GM21786 (cell line): ENCODE measurements at regions not wholly inside any gene's neighbourhood (a gene's known extent, or its start where the extent isn't known, plus 50 kb on each side); places are given as distances from the start of the nearest gene placed in this dataset.
"Not testable (repeated sequence)": the region's sequence is repeated elsewhere in the genome, so short reads cannot be mapped to it uniquely, and the experiment has no call there.

ENCODE experiments used
- ATAC-seq: cut with Tn5 transposase; IDR thresholded peaks from one replicate; pipeline ENCODE4 v1.9.1; 2021; ENCODE audit not compliant: unreplicated experiment

- ATAC-seq: no peak
These were observed 71.8 kb upstream of the PTPN13 start for GRCh38 chr4:86522349-86522748.

- ATAC-seq: no peak
These were observed 70.8 kb upstream of the PTPN13 start for GRCh38 chr4:86523333-86523732.

GRCh38 chr4:86527713-86528112 lies 66.4 kb upstream of the PTPN13 start:
- not testable (repeated sequence) for ATAC-seq

DNA sequence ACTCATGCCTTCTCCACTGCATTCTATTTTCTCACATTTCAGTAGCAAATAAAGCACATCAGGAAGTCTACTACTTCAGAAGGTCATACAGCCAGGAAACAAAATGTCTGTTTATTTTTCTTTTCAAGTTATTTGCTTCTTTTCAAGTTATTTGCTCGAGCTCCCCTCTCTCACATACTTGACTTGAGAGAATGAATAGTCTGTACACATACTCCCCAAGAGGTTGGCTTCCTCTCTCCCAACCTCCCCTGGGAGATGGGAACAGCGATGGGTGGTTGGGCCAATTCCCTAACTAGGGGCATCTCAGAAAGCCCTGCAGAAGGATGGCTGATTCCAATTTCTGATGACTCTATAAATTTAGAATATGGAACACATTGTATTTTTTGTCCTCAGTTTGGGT lies 64.7 kb upstream of the PTPN13 start:
- ATAC-seq: no peak

DNA sequence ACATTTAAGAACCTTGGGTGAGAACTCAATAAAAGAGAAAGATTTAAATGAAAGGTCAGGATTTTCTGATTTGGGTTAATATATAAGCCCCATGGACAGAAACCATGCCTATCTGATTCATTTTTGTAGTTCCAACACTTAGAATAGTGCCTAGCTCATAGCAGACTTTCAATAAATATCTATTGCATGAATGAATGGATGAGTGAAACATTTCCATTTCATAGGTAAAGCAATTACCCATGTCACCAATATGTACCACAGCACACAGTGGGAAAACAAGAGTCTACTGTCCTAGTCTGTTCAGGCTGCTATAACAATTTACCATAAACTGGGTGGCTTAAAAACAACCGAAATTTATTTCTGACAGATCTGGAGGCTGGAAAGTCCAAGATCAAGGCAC lies 63.9 kb upstream of the PTPN13 start:
- no peak for ATAC-seq

- no peak for ATAC-seq
These were observed 62.7 kb upstream of the PTPN13 start for GRCh38 chr4:86531440-86531839.

DNA sequence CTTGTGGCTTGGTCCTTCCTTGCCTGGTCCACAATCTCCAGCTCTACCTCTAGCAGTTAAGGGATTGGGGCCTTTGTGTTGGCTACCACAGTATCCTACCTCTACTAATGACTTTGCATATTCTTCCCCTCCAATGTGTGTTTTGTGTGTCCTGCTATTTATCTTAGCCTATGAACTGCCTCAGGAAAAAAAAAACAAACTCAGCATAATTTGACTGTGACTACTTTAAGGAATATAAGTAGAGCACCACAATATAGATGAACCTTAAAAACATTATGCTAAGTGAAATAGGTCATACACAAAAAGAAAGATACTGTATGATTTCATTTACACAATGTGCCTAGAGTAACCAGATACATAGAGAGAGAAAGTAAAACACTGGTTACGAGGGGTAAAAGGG lies 61.3 kb upstream of the PTPN13 start:
- ATAC-seq: no peak

DNA sequence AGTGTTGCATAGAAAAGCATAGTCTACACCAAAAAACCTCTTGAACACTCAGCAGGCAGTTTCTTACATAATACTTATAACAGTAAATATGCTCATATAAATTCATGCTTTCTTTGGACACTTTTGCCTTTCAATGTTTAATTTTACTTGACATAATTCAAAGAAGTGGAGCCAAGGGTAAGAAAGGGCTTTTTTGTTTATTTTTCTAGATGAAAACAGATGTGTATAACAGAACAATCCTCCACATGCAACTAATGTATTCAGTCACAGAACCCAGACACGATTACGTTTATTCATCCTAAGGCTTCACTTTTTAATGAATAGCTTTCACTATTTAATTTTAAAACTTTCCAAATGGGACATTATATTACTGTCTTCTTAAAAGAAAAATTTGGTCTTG lies 58.0 kb upstream of the PTPN13 start:
- ATAC-seq: no peak

DNA sequence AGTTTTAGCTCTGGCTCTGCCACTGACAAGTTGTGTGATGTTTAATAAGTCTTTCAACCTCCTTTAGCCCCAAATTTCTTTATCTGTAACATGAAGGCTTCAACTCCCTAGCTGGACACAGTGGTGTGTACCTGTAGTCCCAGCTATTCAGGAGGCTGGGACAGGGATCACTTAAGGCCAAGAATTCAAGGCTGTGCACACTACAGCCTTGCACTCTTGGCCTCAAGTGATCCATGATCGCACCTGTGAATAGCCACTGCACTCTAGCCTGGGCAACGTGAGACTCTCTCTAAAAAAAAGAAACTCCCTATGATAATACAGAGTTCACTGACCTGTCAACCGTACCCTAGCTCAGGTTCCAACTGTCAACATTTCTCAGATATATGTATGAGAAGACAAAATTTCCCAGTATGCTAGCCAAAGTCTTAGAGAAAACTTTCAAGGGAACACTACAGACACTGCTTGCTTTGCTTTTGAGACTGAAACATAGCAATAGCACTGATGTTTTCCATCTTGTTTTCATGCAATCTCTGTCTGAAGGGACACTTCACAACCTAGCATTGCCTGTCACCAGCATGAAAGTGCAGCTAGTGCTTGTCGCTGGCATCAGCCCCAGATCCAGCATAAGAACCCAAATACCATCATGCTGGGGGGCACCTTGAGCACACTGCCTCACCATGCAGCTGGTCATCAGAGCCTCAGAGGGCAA lies 51.6 kb upstream of the PTPN13 start:
- ATAC-seq: no peak

DNA sequence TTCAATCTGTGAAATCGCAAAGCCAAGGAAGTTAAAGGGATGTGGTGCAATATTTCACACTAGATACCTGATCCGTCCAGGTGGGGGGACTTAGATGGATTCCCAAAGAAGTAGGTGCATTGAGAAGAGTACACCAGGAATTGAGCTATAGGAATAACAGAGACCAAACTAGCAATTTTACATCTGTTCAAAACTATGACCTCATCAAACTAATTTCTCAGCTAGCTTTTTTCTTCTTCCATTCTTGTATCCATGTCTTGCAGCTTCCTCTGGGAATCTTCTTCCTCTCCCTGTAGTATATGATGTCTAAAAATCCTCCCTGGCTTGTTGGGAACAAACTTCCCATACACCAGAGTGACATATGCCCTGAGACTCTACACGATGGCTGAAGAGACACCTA lies 51.0 kb upstream of the PTPN13 start:
- ATAC-seq: no peak

DNA sequence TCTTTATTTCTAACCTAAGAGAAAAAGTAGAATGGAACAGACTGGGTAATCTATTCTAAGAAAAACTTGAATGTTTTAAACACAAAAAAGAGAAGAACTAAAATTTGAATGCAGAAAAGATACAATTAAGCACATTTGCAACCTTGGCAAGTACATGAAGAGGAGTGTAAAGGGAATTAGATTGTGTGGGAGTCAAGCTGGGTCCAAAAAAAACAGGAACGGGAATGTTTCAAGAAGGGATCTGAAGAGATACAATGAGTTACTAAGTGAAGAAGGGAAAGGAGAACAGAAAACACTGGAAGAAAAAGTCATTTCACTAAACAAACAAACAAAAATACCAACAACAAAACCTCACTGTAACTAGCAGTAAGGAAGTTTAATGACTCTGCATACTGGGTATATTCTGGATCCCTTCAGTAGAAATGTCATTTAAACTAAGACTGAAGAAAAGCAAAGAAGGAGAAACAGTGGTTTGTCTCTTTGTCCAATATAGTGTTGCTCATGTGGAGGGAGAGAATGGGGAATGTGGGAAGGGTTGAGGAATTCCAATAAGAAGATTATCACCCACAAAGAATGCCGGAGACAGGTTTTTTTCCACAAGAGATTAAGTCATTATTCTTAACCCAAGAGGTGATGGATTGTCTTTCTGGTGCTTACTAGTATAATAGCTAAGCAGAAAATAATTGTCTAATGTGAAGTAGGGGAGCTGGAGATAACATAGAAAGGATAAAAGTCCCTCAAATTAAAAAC lies 50.4 kb upstream of the PTPN13 start:
- ATAC-seq: no peak

GRCh38 chr4:86544310-86544966 lies 49.7 kb upstream of the PTPN13 start:
- peak; percentile 90 for ATAC-seq
